Activated B cell treated with CpG ODN at 0.5 μM for 24 hours (primary cell): ENCODE measurements at regions not wholly inside any gene's neighbourhood (a gene's known extent, or its start where the extent isn't known, plus 50 kb on each side); places are given as distances from the start of the nearest gene placed in this dataset.

ENCODE experiments used
- ATAC-seq: fragments of 200-7000 bp; cut with Tn5 transposase; one replicate; pipeline ENCODE4 v1.10.0; 2021; ENCODE audit warnings: low read depth, mild to moderate bottlenecking, moderate library complexity
- CTCF ChIA-PET: fragments of 350-600 bp; sonication (Branson Sonifier 250); formaldehyde crosslinking; loops from one replicate; lab custom pipeline; 2021; ENCODE audit warnings: antibody characterized with exemption; lab: Charles Lee
- POLR2A ChIA-PET: fragments of 350-600 bp; sonication (Branson Sonifier 250); formaldehyde crosslinking; loops from one replicate; lab custom pipeline; 2021; ENCODE audit warnings: antibody characterized with exemption; lab: Charles Lee
- DNase-seq: peaks from one replicate; pipeline ENCODE4 v3.0.0; 2022
- H3K27ac Mint-ChIP-seq: one replicate; pipeline ENCODE4 v1.8.0; 2020; ENCODE audit warnings: mixed read lengths
- H3K27me3 Mint-ChIP-seq: one replicate; pipeline ENCODE4 v1.8.0; 2021; ENCODE audit warnings: mixed read lengths
- H3K36me3 Mint-ChIP-seq: one replicate; pipeline ENCODE4 v1.8.0; 2021; ENCODE audit warnings: low read depth, mixed read lengths
- H3K4me1 Mint-ChIP-seq: one replicate; pipeline ENCODE4 v1.8.0; 2021; ENCODE audit warnings: mixed read lengths
- H3K4me3 Mint-ChIP-seq: one replicate; pipeline ENCODE4 v1.8.0; 2020; ENCODE audit warnings: mild to moderate bottlenecking, mixed read lengths
- H3K9me3 Mint-ChIP-seq: one replicate; pipeline ENCODE4 v1.8.0; 2020; ENCODE audit warnings: mixed read lengths
- intact Hi-C: fragments of 100-400 bp; cut with micrococcal nuclease; formaldehyde crosslinking; loops from one replicate; pipeline ENCODE4 v1.15.1; 2024
- TF ChIP-seq, protein P1 (sequence below): fragments of 200-600 bp; IDR thresholded peaks from one replicate; pipeline ENCODE4 v1.8.0; 2022; ENCODE audit warnings: antibody characterized with exemption, mild to moderate bottlenecking

DNA sequence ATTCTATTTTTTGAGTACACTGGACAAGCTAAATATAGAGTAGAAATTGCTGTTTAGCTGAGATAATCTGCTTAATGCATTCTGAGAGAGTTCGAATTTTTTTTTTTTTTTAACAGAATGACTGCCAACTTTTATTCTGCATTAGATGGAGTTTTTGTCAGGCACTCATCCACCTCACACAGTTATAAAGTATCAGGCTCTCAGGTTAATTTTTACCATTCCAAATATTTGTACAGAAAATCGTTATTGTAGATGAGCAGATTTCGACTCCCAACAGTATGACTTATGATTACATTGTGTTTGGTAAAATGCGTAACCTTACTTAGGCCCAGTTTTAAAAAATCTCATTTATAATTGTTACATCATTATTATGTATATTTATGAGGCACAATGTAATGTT lies 1731.0 kb downstream of the GRIK2 start:
- no peak for ATAC-seq
- Mint-ChIP-seq H3K27me3 (no peaks in the 10 kb centered on the region), H3K36me3 (no peaks in the 10 kb centered on the region), H3K9me3 (peaks cover 3% of the 10 kb centered on the region), H3K4me1 (no peaks in the 10 kb centered on the region), H3K27ac (no peak overlapping the region), H3K4me3 (no peak overlapping the region)
- intact Hi-C loops, result no loop called here
- TF ChIP-seq, protein P1, sequence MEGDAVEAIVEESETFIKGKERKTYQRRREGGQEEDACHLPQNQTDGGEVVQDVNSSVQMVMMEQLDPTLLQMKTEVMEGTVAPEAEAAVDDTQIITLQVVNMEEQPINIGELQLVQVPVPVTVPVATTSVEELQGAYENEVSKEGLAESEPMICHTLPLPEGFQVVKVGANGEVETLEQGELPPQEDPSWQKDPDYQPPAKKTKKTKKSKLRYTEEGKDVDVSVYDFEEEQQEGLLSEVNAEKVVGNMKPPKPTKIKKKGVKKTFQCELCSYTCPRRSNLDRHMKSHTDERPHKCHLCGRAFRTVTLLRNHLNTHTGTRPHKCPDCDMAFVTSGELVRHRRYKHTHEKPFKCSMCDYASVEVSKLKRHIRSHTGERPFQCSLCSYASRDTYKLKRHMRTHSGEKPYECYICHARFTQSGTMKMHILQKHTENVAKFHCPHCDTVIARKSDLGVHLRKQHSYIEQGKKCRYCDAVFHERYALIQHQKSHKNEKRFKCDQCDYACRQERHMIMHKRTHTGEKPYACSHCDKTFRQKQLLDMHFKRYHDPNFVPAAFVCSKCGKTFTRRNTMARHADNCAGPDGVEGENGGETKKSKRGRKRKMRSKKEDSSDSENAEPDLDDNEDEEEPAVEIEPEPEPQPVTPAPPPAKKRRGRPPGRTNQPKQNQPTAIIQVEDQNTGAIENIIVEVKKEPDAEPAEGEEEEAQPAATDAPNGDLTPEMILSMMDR, result no peak
- ChIA-PET POLR2A (no interaction called here), CTCF (no interaction called here)
- no peak for DNase-seq

DNA sequence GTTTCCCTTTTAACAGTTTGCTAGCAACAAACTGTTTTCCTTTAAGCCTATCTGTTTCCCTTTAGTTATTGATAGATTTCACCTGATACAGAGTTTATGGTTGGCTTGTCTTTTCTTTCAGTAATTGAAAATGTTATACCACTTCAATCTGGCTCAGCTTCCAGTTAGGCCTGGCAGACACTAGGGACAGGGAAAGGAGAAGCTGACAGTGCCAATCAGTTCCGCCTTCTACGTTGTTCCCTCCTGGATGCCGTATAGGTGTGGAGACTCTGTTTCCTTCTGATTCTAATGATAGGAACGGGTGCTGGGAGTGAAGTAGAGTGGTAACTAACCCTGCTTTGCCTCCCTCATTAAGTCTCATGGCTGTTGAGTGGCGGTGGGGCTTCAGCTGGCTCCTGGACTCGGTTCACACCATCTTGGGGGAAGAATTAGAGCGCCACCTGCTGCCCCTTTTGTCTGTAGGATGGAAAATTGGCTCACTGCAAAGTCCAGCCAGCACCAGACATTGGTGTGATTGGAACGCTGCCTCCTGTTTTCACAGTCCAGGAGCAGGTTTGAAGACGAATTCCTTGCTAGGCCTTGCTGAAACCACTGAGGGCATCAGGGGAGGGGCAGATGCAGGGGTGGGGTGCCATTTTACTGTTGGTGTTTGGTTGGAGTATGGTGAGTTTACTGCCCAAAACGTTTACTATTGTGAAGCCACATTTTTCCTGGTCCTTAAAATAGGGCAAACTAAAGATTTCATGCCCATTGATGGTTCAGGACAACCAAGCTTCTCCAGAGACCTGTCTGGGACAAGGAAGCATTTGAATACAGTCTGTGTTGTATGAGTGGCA lies 1729.5 kb downstream of the GRIK2 start:
- no peaks in the 10 kb centered on the region for H3K36me3 Mint-ChIP-seq
- TF ChIP-seq, protein P1, result no peak

DNA sequence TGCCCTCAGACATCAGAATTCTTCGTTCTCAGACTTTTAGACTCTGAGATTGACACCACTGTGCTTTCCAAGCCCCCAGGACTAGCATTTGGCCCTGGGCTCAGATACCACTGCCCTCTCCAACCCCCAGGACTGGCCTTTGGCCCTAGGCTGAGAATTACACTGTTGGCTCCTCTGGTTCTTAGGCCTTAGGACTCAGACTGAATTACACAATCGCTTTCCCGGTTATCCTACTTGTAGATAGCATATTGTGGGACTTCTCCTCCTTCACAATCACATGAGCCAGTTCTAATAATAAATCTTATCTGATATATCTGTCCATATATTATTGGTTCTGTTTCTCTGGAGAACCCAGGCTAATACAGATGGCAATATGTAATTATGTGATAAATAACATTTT lies 1725.5 kb downstream of the GRIK2 start:
- H3K27me3 Mint-ChIP-seq, result no peaks in the 10 kb centered on the region
- H3K36me3 Mint-ChIP-seq, result no peaks in the 10 kb centered on the region
- CTCF ChIA-PET, result no interaction called here
- POLR2A ChIA-PET, result no interaction called here
- ATAC-seq, result no peak
- H3K9me3 Mint-ChIP-seq, result no peaks in the 10 kb centered on the region
- no peak for DNase-seq
- intact Hi-C loops, result no loop called here
- no peak overlapping the region for H3K27ac Mint-ChIP-seq
- no peaks in the 10 kb centered on the region for H3K4me1 Mint-ChIP-seq
- H3K4me3 Mint-ChIP-seq, result no peak overlapping the region
- TF ChIP-seq, protein P1, result no peak

More for the DNA sequence above, 1729.5 kb downstream of the GRIK2 start:
- Mint-ChIP-seq H3K4me1 (no peaks in the 10 kb centered on the region), H3K27ac (no peak overlapping the region), H3K27me3 (no peaks in the 10 kb centered on the region), H3K4me3 (no peak overlapping the region), H3K9me3 (peaks cover 3% of the 10 kb centered on the region)
- ChIA-PET POLR2A (no interaction called here), CTCF (no interaction called here)
- intact Hi-C loops, result no loop called here
- DNase-seq (no peak), ATAC-seq (no peak)

DNA sequence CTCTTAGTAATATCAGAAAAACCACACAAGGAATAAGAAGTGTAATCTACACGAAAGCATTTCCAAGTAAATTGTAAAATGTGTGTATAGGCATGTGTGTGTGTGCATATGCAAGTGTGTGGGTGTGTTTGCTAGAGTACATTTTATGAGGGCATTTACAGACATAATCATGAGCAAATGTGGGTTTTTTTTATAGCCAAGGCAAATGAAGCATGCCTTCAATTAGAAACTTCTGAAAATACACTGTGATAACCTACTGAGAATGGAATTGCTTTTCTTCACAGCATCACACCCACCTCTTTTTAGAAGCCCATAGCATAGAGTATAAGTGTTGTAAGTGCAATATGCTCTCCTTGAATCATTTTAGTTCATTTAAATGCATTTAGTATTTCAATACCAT lies 1721.1 kb downstream of the GRIK2 start:
- DNase-seq, result no peak
- Mint-ChIP-seq H3K4me1 (no peaks in the 10 kb centered on the region), H3K4me3 (no peak overlapping the region), H3K27ac (no peak overlapping the region), H3K9me3 (no peaks in the 10 kb centered on the region), H3K27me3 (no peaks in the 10 kb centered on the region), H3K36me3 (no peaks in the 10 kb centered on the region)
- POLR2A ChIA-PET, result no interaction called here
- intact Hi-C loops, result no loop called here
- CTCF ChIA-PET, result no interaction called here
- TF ChIP-seq, protein P1, result no peak
- ATAC-seq, result no peak

DNA sequence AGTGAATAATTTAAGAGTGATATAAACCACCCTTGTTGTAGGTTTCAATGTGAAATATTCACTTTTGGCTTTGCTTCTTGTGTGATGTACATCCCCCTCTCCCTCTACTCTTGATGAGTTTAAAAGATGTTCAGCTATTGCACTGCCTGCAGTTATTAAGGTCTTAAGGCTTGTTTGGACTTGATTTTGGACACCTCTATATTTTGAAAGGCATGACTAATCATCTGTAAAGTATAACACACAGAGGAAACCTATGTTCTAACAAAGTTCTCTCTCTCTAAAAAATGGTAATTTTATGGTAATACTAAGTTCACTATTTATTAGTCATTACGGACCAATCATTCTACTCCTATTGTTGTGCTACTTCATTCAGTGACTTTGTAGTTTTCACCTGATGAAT lies 1719.9 kb downstream of the GRIK2 start:
- no peaks in the 10 kb centered on the region for H3K36me3 Mint-ChIP-seq
- H3K27me3 Mint-ChIP-seq, result no peaks in the 10 kb centered on the region
- no peaks in the 10 kb centered on the region for H3K4me1 Mint-ChIP-seq
- DNase-seq (no peak), ATAC-seq (no peak)
- H3K9me3 Mint-ChIP-seq, result no peaks in the 10 kb centered on the region
- H3K4me3 Mint-ChIP-seq, result no peak overlapping the region
- ChIA-PET POLR2A (no interaction called here), CTCF (no interaction called here)
- no peak overlapping the region for H3K27ac Mint-ChIP-seq
- intact Hi-C loops, result no loop called here
- TF ChIP-seq, protein P1, result no peak
